ENCODE measurements at regions not wholly inside any gene's neighbourhood (a gene's known extent, or its start where the extent isn't known, plus 50 kb on each side); places are given as distances from the start of the nearest gene placed in this dataset.
A peak's percentile ranks its signal among the peaks of the same experiment; 100 is the strongest.

- TF ChIP-seq EZH2 (IDR thresholded peaks at IDR 0.05; ENCODE audit: borderline replicate concordance, insufficient read depth, low read depth, low read length, poor library complexity, severe bottlenecking) (no peak), CTCF (IDR thresholded peaks at IDR 0.05) (no peak)
- Histone ChIP-seq H3K9me3 (ENCODE audit: control extremely low read depth in 1 of 3, control insufficient read depth in 2 of 3, insufficient read depth in 1 of 3, low read length in 2 of 3) (peaks cover 0 to 3% (median 0%) of the 10 kb centered on the region in 3 donors), H3K36me3 (replicated peaks in 1 of 2; ENCODE audit: control extremely low read depth in 1 of 2, control insufficient read depth in 1 of 2, extremely low read depth in 1 of 2, insufficient read depth in 2 of 2, low read length in 1 of 2) (no peaks in the 10 kb centered on the region), H2AFZ (ENCODE audit: insufficient read depth, low read depth, low read length, poor library complexity, severe bottlenecking) (peak overlapping the region; percentile 8), H4K20me1 (ENCODE audit: control insufficient read depth, insufficient read depth, low read length, poor library complexity, severe bottlenecking) (no peaks in the 10 kb centered on the region), H3K79me2 (ENCODE audit: control insufficient read depth, insufficient read depth, low read length) (no peaks in the 10 kb centered on the region), H3K4me3 (ENCODE audit: control extremely low read depth in 1 of 5, extremely low read depth in 1 of 5, insufficient read depth in 1 of 5, low read depth in 2 of 5, low read length in 4 of 5) (no peak overlapping the region), H3K9ac (ENCODE audit: low read length) (no peak overlapping the region), H3K27ac (ENCODE audit: low read length in 2 of 2) (no peak overlapping the region), H3K4me1 (ENCODE audit: control insufficient read depth in 2 of 2, insufficient read depth in 2 of 2, low read length in 2 of 2) (peaks cover 81% of the 10 kb centered on the region in 2 donors), H3K4me2 (replicated peaks; ENCODE audit: low read depth, low read length, poor library complexity, severe bottlenecking) (peak overlapping the region; percentile 37), H3K27me3 (replicated peaks in 1 of 4; ENCODE audit: control extremely low read depth in 1 of 4, control insufficient read depth in 3 of 4, insufficient read depth in 4 of 4, low read length in 3 of 4) (no peaks in the 10 kb centered on the region)
- CTCF ChIA-PET, result interaction anchor here (1.6 to 2.5 kb wide), 2 partner anchors 23 to 45 kb away, joined by 6 to 11 read pairs; no protein-coding TSS in a partner anchor
- ATAC-seq (ENCODE audit: low read depth) (no peak), DNase-seq (no peak)
- peak overlapping the region; percentile 48 for H3K4me3 Mint-ChIP-seq
- H3K4me1 Mint-ChIP-seq, result peaks cover 79% of the 10 kb centered on the region
- no peaks in the 10 kb centered on the region for H3K27me3 Mint-ChIP-seq
- POLR2A ChIA-PET, result no interaction called here
- H3K9me3 Mint-ChIP-seq (ENCODE audit: insufficient read depth), result no peaks in the 10 kb centered on the region
- H3K27ac Mint-ChIP-seq, result peak overlapping the region; percentile 33
- WGBS (ENCODE audit: insufficient coverage), result 60% methylated on average over 1 of the region's 4 CpGs
- intact Hi-C loops (cut with micrococcal nuclease), result no loop called here
Observed at GRCh38 chr10:88069338-88069737, 205.9 kb downstream of the PTEN start.

- Histone ChIP-seq H3K9ac (ENCODE audit: low read length) (no peak overlapping the region), H4K20me1 (ENCODE audit: control insufficient read depth, insufficient read depth, low read length, poor library complexity, severe bottlenecking) (no peaks in the 10 kb centered on the region), H3K79me2 (ENCODE audit: control insufficient read depth, insufficient read depth, low read length) (no peaks in the 10 kb centered on the region), H3K4me3 (ENCODE audit: control extremely low read depth in 1 of 5, extremely low read depth in 1 of 5, insufficient read depth in 1 of 5, low read depth in 2 of 5, low read length in 4 of 5) (no peak overlapping the region), H3K27ac (ENCODE audit: low read length in 2 of 2) (no peak overlapping the region), H3K27me3 (replicated peaks in 1 of 4; ENCODE audit: control extremely low read depth in 1 of 4, control insufficient read depth in 3 of 4, insufficient read depth in 4 of 4, low read length in 3 of 4) (no peaks in the 10 kb centered on the region), H3K4me2 (replicated peaks; ENCODE audit: low read depth, low read length, poor library complexity, severe bottlenecking) (peak overlapping the region; percentile 37), H2AFZ (ENCODE audit: insufficient read depth, low read depth, low read length, poor library complexity, severe bottlenecking) (no peak overlapping the region), H3K9me3 (ENCODE audit: control extremely low read depth in 1 of 3, control insufficient read depth in 2 of 3, insufficient read depth in 1 of 3, low read length in 2 of 3) (peaks cover 0 to 3% (median 0%) of the 10 kb centered on the region in 3 donors), H3K36me3 (replicated peaks in 1 of 2; ENCODE audit: control extremely low read depth in 1 of 2, control insufficient read depth in 1 of 2, extremely low read depth in 1 of 2, insufficient read depth in 2 of 2, low read length in 1 of 2) (no peaks in the 10 kb centered on the region), H3K4me1 (ENCODE audit: control insufficient read depth in 2 of 2, insufficient read depth in 2 of 2, low read length in 2 of 2) (peaks cover 72% of the 10 kb centered on the region in 2 donors)
- no peak for TF ChIP-seq EZH2 (IDR thresholded peaks at IDR 0.05; ENCODE audit: borderline replicate concordance, insufficient read depth, low read depth, low read length, poor library complexity, severe bottlenecking)
- WGBS (ENCODE audit: insufficient coverage), result 17% methylated on average over 8 of the region's 10 CpGs
- POLR2A ChIA-PET, result interaction anchor here (1.2 kb wide), 1 partner anchor 208 kb away, joined by 4 read pairs; no protein-coding TSS in a partner anchor
- DNase-seq (peak; percentile 50), ATAC-seq (ENCODE audit: low read depth) (peak; percentile 67)
- CTCF ChIA-PET, result interaction anchor here (0.7 to 1.6 kb wide), 2 partner anchors 44 to 91 kb away, joined by 3 to 6 read pairs; no protein-coding TSS in a partner anchor
- no peaks in the 10 kb centered on the region for H3K9me3 Mint-ChIP-seq (ENCODE audit: insufficient read depth)
- H3K27ac Mint-ChIP-seq, result peak overlapping the region; percentile 27
- intact Hi-C loops (cut with micrococcal nuclease), result loop anchor here (1.0 kb wide), 1 partner anchor 38 kb away; no protein-coding TSS in a partner anchor
- H3K27me3 Mint-ChIP-seq, result no peaks in the 10 kb centered on the region
- peak overlapping the region; percentile 67 for H3K4me3 Mint-ChIP-seq
- H3K4me1 Mint-ChIP-seq, result peaks cover 69% of the 10 kb centered on the region
Observed at GRCh38 chr10:88070080-88070880, 206.9 kb downstream of the PTEN start.

All from B cell (primary cell).